Pancreas (tissue), 10 donors: ENCODE measurements at regions not wholly inside any gene's neighbourhood (a gene's known extent, or its start where the extent isn't known, plus 50 kb on each side); places are given as distances from the start of the nearest gene placed in this dataset.

Experiments
- ATAC-seq, 4 donors: fragments of 200-7000 bp; cut with Tn5 transposase; one replicate each; pipeline versions ENCODE4 v1.8.0 to v1.9.1; 2020; ENCODE audit warnings: mild to moderate bottlenecking in 4 of 4, moderate library complexity in 4 of 4
- DNase-seq, 6 donors: peaks; one replicate each; pipeline ENCODE4 v3.0.0-alpha.2; 2020
- FAIRE-seq: peaks from 2 replicates; lab custom pipeline; 2012; peaks lifted over from hg19 to GRCh38; lab: Jason Lieb, UNC
- H3K27ac ChIP-seq, 4 donors: fragments of 200-600 bp; sonication (generic); 1 replicate in 3 of 4; 2 replicates in 1 of 4; pipeline versions ENCODE4 v1.5.0 to v1.8.0; 2020
- H3K27me3 ChIP-seq, 4 donors: fragments of 200-600 bp; one replicate each; pipeline ENCODE4 v1.8.0; 2021
- H3K36me3 ChIP-seq, 3 donors: fragments of 200-600 bp; sonication (generic) in 1 of 3; one replicate each; pipeline versions ENCODE4 v1.5.0 to v1.8.0; 2020 to 2021
- H3K4me1 ChIP-seq, 3 donors: fragments of 200-600 bp; one replicate each; pipeline ENCODE4 v1.8.0; 2021
- H3K4me3 ChIP-seq, 4 donors: fragments of 200-600 bp; sonication (generic) in 2 of 4; one replicate each; pipeline versions ENCODE4 v1.5.0 to v1.8.0; 2020 to 2021
- H3K9me3 ChIP-seq, 4 donors: fragments of 200-600 bp; one replicate each; pipeline ENCODE4 v1.8.0; 2021
- WGBS, 2 donors: extraction: QIAGEN DNeasy Blood & Tissue Kit; methylation state at CpG; one replicate each; pipeline ENCODE4 v1.1.7; 2013; 5-methylcytosine and 5-hydroxymethylcytosine counted together
- intact Hi-C, 3 donors: fragments of 100-400 bp; cut with DNase I; formaldehyde crosslinking; loops; one replicate each; pipeline versions ENCODE4 v1.11.1 to v1.14.2; 2022
- TF ChIP-seq, protein P1 (sequence below), 4 donors: fragments of 200-600 bp; sonication (generic) in 3 of 4; IDR thresholded peaks; one replicate each; pipeline versions ENCODE4 v1.5.0 to v1.8.0; 2021; ENCODE audit warnings: antibody characterized with exemption in 4 of 4
- donor health status: healthy with polysubstance abuse.
- donor health status: DM: no; HTN: no; CAD: no; lungs with moderate emphysema.
- donor health status: DM: no; HTN: no; CAD: no.
- donor health status: control.
- donor health status: control.
- donor health status: Bipolar disorder and iron deficiency.
- donor health status: DM: yes; HTN: yes; CAD: no.
- donor health status: DM: no; HTN: no; CAD: no.
- donor health status: DM: no; HTN: no; CAD: no.
- donor health status: DM: yes; HTN: yes; CAD: no.

DNA sequence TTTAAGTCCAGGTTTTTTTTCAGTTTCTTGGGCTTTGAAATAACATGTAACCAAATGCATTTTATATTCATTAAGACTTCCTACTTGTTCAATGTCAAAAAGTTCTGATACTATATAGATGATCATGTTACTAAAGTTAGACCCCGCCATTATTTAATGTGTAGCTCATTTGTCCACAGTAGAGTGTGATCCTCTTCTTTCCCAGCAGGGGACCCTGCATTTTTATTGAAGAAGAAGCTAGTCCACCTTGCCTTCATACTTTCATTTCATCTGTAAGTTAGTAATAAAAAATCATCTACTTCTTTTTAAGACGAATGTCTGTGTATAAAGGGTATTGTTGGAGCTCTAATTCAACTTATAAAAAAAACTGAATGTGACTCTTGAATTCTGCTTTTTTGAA lies 404.6 kb downstream of the SI start:
- FAIRE-seq (no peak), DNase-seq (no peak), ATAC-seq (no peak)
- H3K27me3 ChIP-seq: no peaks in the 10 kb centered on the region
- H3K27ac ChIP-seq: no peak overlapping the region
- H3K36me3 ChIP-seq: no peaks in the 10 kb centered on the region
- intact Hi-C loops: no loop called here
- no peak overlapping the region for H3K4me3 ChIP-seq
- TF ChIP-seq, protein P1, sequence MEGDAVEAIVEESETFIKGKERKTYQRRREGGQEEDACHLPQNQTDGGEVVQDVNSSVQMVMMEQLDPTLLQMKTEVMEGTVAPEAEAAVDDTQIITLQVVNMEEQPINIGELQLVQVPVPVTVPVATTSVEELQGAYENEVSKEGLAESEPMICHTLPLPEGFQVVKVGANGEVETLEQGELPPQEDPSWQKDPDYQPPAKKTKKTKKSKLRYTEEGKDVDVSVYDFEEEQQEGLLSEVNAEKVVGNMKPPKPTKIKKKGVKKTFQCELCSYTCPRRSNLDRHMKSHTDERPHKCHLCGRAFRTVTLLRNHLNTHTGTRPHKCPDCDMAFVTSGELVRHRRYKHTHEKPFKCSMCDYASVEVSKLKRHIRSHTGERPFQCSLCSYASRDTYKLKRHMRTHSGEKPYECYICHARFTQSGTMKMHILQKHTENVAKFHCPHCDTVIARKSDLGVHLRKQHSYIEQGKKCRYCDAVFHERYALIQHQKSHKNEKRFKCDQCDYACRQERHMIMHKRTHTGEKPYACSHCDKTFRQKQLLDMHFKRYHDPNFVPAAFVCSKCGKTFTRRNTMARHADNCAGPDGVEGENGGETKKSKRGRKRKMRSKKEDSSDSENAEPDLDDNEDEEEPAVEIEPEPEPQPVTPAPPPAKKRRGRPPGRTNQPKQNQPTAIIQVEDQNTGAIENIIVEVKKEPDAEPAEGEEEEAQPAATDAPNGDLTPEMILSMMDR (IDR thresholded peaks at IDR 0.05): no peak
- peaks cover 0 to 3% (median 3%) of the 10 kb centered on the region in 3 donors for H3K4me1 ChIP-seq
- WGBS, 2 donors: 90 to 96% methylated on average over 2 of the region's 2 CpGs
- H3K9me3 ChIP-seq: no peaks in the 10 kb centered on the region

DNA sequence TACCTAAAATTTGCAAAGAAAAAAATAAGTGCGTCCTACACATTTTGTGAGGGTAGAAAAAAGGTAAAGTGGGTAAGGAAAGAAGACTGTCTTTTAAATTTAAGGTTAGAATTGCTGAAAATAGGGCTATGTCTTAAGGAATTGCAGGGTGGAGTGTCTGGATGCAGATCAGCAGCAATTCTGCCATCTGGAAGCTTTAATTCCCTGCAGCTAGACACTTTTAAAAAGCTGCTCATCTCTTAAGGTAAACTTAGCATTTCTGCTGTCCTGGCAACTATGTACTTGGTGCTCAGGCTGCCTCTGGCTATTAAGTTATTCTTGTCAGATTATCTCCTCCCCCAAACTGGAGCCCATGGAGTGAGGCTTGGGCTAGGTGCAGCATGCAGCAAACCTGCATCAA lies 420.2 kb downstream of the SI start:
- WGBS, 2 donors: 87 to 93% methylated on average over 1 of the region's 1 CpG
- no peak for ATAC-seq
- TF ChIP-seq, protein P1 (IDR thresholded peaks at IDR 0.05): no peak

DNA sequence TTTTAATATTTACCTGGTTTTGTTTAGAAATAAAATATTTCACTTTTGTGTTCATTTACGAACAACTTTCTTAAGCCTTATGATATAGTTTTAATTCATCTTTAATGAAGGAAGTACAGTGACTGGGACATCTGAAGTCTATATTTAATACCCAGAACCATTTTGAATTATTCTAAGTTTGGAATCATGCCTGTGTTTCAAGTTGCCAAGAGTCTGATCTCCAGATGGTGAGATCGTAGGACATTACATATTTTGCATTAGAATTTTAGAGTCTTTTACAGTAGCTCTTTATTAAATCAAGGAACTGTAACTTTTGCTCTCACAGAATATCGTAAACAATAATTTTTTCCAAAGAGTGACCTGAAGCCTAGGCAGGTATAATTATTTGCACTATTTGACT lies 420.7 kb downstream of the SI start:
- intact Hi-C loops: no loop called here
- no peak for ATAC-seq
- H3K9me3 ChIP-seq: no peaks in the 10 kb centered on the region
- H3K4me3 ChIP-seq: no peak overlapping the region
- TF ChIP-seq, protein P1 (IDR thresholded peaks at IDR 0.05): no peak
- H3K27ac ChIP-seq: no peak overlapping the region
- DNase-seq: no peak
- H3K4me1 ChIP-seq: peaks cover 0 to 9% (median 4%) of the 10 kb centered on the region in 3 donors
- 66 to 72% methylated on average over 3 of the region's 3 CpGs for WGBS, 2 donors
- no peaks in the 10 kb centered on the region for H3K27me3 ChIP-seq
- no peaks in the 10 kb centered on the region for H3K36me3 ChIP-seq
- no peak for FAIRE-seq

More for the DNA sequence above, 420.2 kb downstream of the SI start:
- no peaks in the 10 kb centered on the region for H3K9me3 ChIP-seq
- no peaks in the 10 kb centered on the region for H3K36me3 ChIP-seq
- no peak overlapping the region for H3K27ac ChIP-seq
- FAIRE-seq (no peak), DNase-seq (no peak)
- intact Hi-C loops: no loop called here
- H3K4me3 ChIP-seq: no peak overlapping the region
- peaks cover 0 to 9% (median 4%) of the 10 kb centered on the region in 3 donors for H3K4me1 ChIP-seq
- H3K27me3 ChIP-seq: no peaks in the 10 kb centered on the region

DNA sequence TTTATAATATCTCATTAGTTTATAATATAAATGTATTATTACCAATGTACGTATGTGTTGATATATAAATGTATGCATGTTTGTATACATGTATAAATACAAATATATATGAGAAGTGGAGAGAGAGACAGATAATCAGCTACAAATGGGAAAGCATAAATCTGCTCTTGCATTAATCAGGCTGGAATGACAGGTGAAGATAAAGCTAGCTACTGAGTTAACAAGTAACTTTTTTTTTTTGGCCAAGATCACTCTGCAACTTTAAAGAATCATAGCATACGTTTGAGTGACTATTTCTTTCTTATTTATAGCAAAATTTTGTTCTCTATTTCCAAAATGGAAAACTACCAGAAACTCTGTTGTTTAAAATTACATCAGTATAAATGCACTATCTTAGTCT lies 422.8 kb downstream of the SI start:
- no peak overlapping the region for H3K27ac ChIP-seq
- H3K9me3 ChIP-seq: no peaks in the 10 kb centered on the region
- DNase-seq (no peak), FAIRE-seq (peak; percentile 66), ATAC-seq (peak; percentile 51 to 87 (median 60))
- TF ChIP-seq, protein P1 (IDR thresholded peaks at IDR 0.05): no peak
- intact Hi-C loops: no loop called here
- no peaks in the 10 kb centered on the region for H3K36me3 ChIP-seq
- H3K4me3 ChIP-seq: no peak overlapping the region
- no peaks in the 10 kb centered on the region for H3K27me3 ChIP-seq
- H3K4me1 ChIP-seq: peaks cover 0 to 9% (median 4%) of the 10 kb centered on the region in 3 donors
- 13 to 19% methylated on average over 2 of the region's 2 CpGs for WGBS, 2 donors

GRCh38 chr3:164641071-164641470 lies 437.2 kb downstream of the SI start:
- Histone ChIP-seq H3K9me3 (no peaks in the 10 kb centered on the region), H3K36me3 (no peaks in the 10 kb centered on the region), H3K4me1 (no peaks in the 10 kb centered on the region), H3K27ac (no peak overlapping the region), H3K27me3 (no peaks in the 10 kb centered on the region), H3K4me3 (no peak overlapping the region)
- ATAC-seq (no peak), DNase-seq (no peak), FAIRE-seq (no peak)
- TF ChIP-seq, protein P1 (IDR thresholded peaks at IDR 0.05): no peak
- intact Hi-C loops: no loop called here
- WGBS, 2 donors: 92% methylated on average over 4 of the region's 4 CpGs
